ENCODE measurements at regions not wholly inside any gene's neighbourhood (a gene's known extent, or its start where the extent isn't known, plus 50 kb on each side); places are given as distances from the start of the nearest gene placed in this dataset.

DNA sequence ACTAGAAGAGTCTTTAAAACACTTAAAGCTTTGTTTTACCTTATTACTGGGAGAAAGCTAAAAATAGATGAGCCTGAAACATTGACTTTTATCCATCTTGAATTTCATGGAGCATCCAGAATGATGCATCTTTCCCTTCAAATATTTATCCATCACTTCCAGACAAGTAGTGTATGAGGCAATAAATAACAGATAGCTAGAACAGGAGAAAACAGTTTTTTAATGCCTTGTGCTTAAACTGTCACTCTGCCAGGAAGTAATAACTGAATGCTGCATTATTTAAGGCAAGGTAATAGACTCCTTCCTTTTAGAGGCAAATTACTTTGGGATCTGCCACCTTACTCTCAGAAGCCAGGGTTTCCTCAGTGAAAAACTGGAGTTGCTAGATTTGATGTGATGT, 225.8 kb upstream of the NAALADL2 start:
- TF ChIP-seq TCF12 (IDR thresholded peaks at IDR 0.05; ENCODE audit: low read depth, low read length) = no peak
- no peak for TF ChIP-seq BRCA1 (IDR thresholded peaks at IDR 0.05; ENCODE audit: low read depth, low read length)
- TF ChIP-seq CTCF (IDR thresholded peaks at IDR 0.05 in 2 of 3, conservative IDR thresholded peaks at IDR 0.05 in 1 of 3; ENCODE audit: control insufficient read depth in 2 of 3, extremely low read depth in 1 of 3, insufficient read depth in 1 of 3, low read depth in 3 of 3, low read length in 3 of 3) = no peak
- no peak for TF ChIP-seq NFIC (IDR thresholded peaks at IDR 0.05; ENCODE audit: low read depth, low read length)
- TF ChIP-seq EZH2 (IDR thresholded peaks at IDR 0.05; ENCODE audit: borderline replicate concordance, control insufficient read depth, low read depth, low read length) = no peak
- TF ChIP-seq MTA2 (IDR thresholded peaks at IDR 0.05; ENCODE audit: low read depth) = no peak
- TF ChIP-seq RUNX3 (IDR thresholded peaks at IDR 0.05; ENCODE audit: low read length) = no peak
- no peak for TF ChIP-seq ZSCAN29 (IDR thresholded peaks at IDR 0.05)
- no peak for TF ChIP-seq ZNF274 (IDR thresholded peaks at IDR 0.05; ENCODE audit: insufficient read depth, insufficient read length)
- no peak for TF ChIP-seq CREB1 (IDR thresholded peaks at IDR 0.05; ENCODE audit: low read depth)
- TF ChIP-seq SIN3A (IDR thresholded peaks at IDR 0.05; ENCODE audit: low read depth, low read length) = no peak
- TF ChIP-seq SIX5 (IDR thresholded peaks at IDR 0.05; ENCODE audit: low read depth, low read length, severe bottlenecking) = no peak
- TF ChIP-seq, protein P1, sequence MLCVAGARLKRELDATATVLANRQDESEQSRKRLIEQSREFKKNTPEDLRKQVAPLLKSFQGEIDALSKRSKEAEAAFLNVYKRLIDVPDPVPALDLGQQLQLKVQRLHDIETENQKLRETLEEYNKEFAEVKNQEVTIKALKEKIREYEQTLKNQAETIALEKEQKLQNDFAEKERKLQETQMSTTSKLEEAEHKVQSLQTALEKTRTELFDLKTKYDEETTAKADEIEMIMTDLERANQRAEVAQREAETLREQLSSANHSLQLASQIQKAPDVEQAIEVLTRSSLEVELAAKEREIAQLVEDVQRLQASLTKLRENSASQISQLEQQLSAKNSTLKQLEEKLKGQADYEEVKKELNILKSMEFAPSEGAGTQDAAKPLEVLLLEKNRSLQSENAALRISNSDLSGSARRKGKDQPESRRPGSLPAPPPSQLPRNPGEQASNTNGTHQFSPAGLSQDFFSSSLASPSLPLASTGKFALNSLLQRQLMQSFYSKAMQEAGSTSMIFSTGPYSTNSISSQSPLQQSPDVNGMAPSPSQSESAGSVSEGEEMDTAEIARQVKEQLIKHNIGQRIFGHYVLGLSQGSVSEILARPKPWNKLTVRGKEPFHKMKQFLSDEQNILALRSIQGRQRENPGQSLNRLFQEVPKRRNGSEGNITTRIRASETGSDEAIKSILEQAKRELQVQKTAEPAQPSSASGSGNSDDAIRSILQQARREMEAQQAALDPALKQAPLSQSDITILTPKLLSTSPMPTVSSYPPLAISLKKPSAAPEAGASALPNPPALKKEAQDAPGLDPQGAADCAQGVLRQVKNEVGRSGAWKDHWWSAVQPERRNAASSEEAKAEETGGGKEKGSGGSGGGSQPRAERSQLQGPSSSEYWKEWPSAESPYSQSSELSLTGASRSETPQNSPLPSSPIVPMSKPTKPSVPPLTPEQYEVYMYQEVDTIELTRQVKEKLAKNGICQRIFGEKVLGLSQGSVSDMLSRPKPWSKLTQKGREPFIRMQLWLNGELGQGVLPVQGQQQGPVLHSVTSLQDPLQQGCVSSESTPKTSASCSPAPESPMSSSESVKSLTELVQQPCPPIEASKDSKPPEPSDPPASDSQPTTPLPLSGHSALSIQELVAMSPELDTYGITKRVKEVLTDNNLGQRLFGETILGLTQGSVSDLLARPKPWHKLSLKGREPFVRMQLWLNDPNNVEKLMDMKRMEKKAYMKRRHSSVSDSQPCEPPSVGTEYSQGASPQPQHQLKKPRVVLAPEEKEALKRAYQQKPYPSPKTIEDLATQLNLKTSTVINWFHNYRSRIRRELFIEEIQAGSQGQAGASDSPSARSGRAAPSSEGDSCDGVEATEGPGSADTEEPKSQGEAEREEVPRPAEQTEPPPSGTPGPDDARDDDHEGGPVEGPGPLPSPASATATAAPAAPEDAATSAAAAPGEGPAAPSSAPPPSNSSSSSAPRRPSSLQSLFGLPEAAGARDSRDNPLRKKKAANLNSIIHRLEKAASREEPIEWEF (IDR thresholded peaks at IDR 0.05; ENCODE audit: insufficient replicate concordance, low read depth, low read length) = no peak
- TF ChIP-seq HDGF (IDR thresholded peaks at IDR 0.05) = no peak
